Neural cell (in vitro differentiated cells): ENCODE measurements at regions not wholly inside any gene's neighbourhood (a gene's known extent, or its start where the extent isn't known, plus 50 kb on each side); places are given as distances from the start of the nearest gene placed in this dataset.

Experiments
- EP300 ChIP-seq: fragments of 450-650 bp; conservative IDR thresholded peaks from 2 replicates; pipeline ENCODE4 v1.6.1; 2014; ENCODE audit warnings: antibody characterized with exemption, mild to moderate bottlenecking, moderate library complexity; ENCODE audit not compliant: poor library complexity, severe bottlenecking
- EZH2 ChIP-seq: fragments of 200-600, 300-800 bp; shearing (Covaris generic), sonication (generic); IDR thresholded peaks from 2 replicates; pipeline ENCODE4 v1.6.1; 2014; ENCODE audit warnings: antibody characterized with exemption, low read length, borderline replicate concordance, mild to moderate bottlenecking; ENCODE audit not compliant: insufficient read depth, poor library complexity, severe bottlenecking
- TAF1 ChIP-seq: IDR thresholded peaks from 2 replicates; pipeline ENCODE4 v1.6.1; 2012; ENCODE audit warnings: low read depth
- TF ChIP-seq, protein P1 (sequence below): fragments of 450-650 bp; IDR thresholded peaks from 2 replicates; pipeline ENCODE4 v1.5.1; 2014; ENCODE audit warnings: antibody characterized with exemption, mild to moderate bottlenecking, moderate library complexity; ENCODE audit not compliant: poor library complexity, severe bottlenecking
- TF ChIP-seq, protein P2 (sequence below): IDR thresholded peaks from 2 replicates; pipeline ENCODE4 v1.6.1; 2012; ENCODE audit warnings: borderline replicate concordance

DNA sequence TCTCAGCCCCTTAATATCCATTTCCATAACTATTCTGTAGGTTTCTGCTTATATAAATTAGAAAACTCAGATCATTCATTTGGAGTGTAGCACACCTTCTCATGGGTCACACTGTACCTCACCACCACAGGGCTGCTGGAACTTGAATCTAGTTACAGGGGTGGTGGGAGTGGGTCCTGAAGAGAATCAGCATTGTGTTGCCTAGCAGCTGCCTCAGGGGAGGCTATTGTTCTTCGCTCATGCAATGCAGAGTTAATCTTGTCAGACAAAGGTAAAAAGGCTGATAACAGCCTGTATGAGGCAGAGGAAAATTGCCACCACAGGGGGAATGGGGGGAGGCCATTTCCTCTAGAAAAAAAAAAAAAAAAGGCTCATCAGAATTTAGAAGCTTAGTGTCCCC, 496.0 kb upstream of the ADGRB3 start:
- TF ChIP-seq TAF1 (no peak), EZH2 (no peak), EP300 (peak; percentile 58)
- TF ChIP-seq, protein P1, sequence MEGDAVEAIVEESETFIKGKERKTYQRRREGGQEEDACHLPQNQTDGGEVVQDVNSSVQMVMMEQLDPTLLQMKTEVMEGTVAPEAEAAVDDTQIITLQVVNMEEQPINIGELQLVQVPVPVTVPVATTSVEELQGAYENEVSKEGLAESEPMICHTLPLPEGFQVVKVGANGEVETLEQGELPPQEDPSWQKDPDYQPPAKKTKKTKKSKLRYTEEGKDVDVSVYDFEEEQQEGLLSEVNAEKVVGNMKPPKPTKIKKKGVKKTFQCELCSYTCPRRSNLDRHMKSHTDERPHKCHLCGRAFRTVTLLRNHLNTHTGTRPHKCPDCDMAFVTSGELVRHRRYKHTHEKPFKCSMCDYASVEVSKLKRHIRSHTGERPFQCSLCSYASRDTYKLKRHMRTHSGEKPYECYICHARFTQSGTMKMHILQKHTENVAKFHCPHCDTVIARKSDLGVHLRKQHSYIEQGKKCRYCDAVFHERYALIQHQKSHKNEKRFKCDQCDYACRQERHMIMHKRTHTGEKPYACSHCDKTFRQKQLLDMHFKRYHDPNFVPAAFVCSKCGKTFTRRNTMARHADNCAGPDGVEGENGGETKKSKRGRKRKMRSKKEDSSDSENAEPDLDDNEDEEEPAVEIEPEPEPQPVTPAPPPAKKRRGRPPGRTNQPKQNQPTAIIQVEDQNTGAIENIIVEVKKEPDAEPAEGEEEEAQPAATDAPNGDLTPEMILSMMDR = peak; percentile 11
- TF ChIP-seq, protein P2, sequence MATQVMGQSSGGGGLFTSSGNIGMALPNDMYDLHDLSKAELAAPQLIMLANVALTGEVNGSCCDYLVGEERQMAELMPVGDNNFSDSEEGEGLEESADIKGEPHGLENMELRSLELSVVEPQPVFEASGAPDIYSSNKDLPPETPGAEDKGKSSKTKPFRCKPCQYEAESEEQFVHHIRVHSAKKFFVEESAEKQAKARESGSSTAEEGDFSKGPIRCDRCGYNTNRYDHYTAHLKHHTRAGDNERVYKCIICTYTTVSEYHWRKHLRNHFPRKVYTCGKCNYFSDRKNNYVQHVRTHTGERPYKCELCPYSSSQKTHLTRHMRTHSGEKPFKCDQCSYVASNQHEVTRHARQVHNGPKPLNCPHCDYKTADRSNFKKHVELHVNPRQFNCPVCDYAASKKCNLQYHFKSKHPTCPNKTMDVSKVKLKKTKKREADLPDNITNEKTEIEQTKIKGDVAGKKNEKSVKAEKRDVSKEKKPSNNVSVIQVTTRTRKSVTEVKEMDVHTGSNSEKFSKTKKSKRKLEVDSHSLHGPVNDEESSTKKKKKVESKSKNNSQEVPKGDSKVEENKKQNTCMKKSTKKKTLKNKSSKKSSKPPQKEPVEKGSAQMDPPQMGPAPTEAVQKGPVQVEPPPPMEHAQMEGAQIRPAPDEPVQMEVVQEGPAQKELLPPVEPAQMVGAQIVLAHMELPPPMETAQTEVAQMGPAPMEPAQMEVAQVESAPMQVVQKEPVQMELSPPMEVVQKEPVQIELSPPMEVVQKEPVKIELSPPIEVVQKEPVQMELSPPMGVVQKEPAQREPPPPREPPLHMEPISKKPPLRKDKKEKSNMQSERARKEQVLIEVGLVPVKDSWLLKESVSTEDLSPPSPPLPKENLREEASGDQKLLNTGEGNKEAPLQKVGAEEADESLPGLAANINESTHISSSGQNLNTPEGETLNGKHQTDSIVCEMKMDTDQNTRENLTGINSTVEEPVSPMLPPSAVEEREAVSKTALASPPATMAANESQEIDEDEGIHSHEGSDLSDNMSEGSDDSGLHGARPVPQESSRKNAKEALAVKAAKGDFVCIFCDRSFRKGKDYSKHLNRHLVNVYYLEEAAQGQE = no peak
